ENCODE measurements at regions not wholly inside any gene's neighbourhood (a gene's known extent, or its start where the extent isn't known, plus 50 kb on each side); places are given as distances from the start of the nearest gene placed in this dataset.
"Not testable (repeated sequence)": the region's sequence is repeated elsewhere in the genome, so short reads cannot be mapped to it uniquely, and the experiment has no call there.

DNA sequence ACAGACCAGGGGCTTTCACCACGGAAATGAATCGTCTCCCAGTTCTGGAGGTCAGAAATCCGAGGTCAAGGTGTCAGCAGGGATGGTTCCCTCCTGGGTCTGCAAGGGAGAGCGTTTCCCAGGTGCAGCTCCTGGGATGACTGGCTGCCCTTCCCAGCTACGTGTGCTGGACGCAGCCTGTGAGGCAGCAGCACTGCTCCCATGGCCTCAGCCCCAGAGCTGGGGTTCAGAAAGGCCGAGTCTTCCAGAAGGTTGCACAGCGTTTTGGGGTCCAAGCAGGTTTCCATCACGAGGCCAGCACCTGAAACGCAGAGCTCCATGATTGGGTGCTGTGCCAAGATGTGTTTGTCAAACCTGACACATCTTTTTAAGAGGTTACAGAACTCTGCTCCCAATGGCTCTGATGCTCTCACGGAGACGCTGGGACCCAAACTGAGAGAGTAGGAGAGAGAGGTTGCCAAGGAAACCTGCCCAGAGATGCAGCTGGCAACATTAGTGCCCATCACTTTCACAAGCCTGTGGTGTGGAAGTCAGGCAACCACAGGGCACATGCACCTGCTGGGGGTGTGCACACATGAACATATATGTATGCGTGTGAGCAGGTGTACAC, 65.8 kb upstream of the LRPAP1 start:
- WGBS, 2 experiments (ENCODE audit: insufficient coverage in 2 of 2): 76 to 95% methylated on average over 4 to 5 of the region's 13 CpGs

DNA sequence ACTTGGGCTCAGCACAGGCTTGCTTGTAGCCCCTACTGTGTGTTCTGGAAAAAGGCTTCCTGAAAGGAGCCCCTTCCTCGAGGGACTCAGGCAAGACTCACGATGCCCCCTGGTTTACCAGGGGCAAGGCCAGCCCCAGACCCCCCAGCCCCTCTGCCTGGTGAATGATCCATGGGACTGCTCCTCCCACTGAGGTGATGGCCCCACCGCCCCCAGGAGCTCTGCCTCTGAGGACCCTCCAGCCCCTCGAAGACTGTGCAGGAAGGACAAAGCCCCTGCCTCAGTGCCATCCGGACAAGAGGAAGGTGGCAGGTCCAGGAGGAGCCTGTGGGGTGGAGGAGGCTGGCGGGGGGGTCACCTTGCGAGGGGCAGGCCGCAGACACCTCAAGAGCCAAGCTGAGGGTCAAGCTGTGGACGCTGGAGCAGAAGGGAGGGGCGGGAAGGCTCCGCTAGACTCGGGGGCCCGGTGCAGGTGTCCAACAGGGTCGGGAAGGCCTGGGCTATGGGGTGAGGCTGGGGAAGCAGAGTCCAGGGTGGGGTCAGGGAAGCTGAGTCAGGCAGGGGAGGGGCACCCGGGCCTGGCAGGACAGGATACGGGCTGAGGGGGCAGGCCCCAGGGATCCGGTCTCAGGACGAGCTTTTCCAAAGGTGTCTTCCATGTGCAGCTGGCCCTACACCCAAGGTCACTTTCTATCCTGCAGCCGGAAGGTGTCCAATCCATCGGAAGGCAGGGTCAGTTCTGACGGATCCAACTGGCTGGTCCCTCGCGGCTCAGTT, 64.9 kb upstream of the LRPAP1 start:
- 90% methylated on average over 18 to 22 of the region's 23 CpGs for WGBS, 2 experiments (ENCODE audit: insufficient coverage in 2 of 2)
- not testable (repeated sequence) for H3K27ac ChIP-seq (ENCODE audit: low read depth, low read length, severe bottlenecking); H3K4me3 ChIP-seq (ENCODE audit: extremely low read depth, insufficient read depth, low read length, poor library complexity, severe bottlenecking); H3K36me3 ChIP-seq (ENCODE audit: control insufficient read depth, insufficient read depth, low read length); H3K9me3 ChIP-seq (ENCODE audit: control insufficient read depth, low read length); H3K4me1 ChIP-seq (ENCODE audit: control insufficient read depth, insufficient read depth, low read length, poor library complexity, severe bottlenecking)

More for the DNA sequence above, 65.8 kb upstream of the LRPAP1 start:
- not testable (repeated sequence) for H3K36me3 ChIP-seq (ENCODE audit: control insufficient read depth, insufficient read depth, low read length); H3K4me1 ChIP-seq (ENCODE audit: control insufficient read depth, insufficient read depth, low read length, poor library complexity, severe bottlenecking); H3K4me3 ChIP-seq (ENCODE audit: extremely low read depth, insufficient read depth, low read length, poor library complexity, severe bottlenecking); H3K9me3 ChIP-seq (ENCODE audit: control insufficient read depth, low read length); H3K27ac ChIP-seq (ENCODE audit: low read depth, low read length, severe bottlenecking)

DNA sequence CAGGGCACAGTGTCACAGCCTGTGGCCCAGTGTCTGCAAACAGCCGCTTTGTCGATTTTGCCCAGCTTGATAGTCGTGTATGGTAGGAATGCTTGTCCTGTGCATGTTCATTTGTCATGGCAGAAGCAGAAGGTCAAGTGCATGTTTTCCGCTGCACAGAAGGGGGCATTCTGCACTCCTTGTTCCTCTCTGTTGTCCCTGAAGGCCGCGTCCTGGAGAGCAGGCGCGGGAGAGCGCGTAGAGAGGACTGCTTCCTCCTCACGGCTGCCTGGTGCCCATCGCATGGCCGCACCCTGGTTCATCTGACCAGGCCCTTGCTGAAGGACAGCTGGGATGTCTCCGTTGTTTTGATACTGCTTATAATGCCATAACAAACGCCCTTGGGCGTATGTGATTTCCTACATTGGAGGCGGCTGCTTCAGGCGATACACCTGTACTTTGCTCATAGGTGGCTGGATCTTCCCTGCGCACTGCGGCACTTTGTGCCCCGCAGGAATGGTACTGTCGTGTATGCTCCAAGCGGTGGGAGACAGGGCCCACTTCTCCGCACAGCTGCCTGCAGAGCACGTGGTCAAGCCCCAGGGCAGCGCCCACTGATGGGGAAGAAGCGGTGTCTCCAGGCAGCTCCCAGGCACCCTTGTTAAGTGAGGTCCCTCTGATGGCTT, 63.5 kb upstream of the LRPAP1 start:
- H3K27ac ChIP-seq (ENCODE audit: low read depth, low read length, severe bottlenecking); H3K9me3 ChIP-seq (ENCODE audit: control insufficient read depth, low read length); H3K36me3 ChIP-seq (ENCODE audit: control insufficient read depth, insufficient read depth, low read length); H3K4me1 ChIP-seq (ENCODE audit: control insufficient read depth, insufficient read depth, low read length, poor library complexity, severe bottlenecking); H3K4me3 ChIP-seq (ENCODE audit: extremely low read depth, insufficient read depth, low read length, poor library complexity, severe bottlenecking): not testable (repeated sequence)
- 85 to 89% methylated on average over 10 to 20 of the region's 27 CpGs for WGBS, 2 experiments (ENCODE audit: insufficient coverage in 2 of 2)

DNA sequence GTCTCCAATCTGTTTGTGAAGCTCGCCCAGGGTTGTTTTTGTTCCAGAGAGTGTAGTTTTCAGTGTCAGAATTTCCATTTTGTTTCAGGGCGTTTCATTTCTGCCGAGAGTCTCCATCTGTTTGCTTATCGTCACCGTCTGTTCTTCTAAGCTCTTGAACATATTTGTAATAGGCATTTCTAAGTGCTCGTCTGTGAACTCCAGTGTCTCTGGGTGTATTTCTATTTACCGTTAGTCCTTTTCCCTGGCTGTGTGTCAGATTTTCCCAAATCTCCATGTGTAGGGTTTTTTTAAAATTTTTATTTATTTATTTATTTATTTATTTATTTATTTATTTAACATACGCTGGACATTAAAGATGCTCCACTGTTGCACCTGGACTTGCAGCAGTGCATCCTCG, 62.5 kb upstream of the LRPAP1 start:
- H3K4me1 ChIP-seq (ENCODE audit: control insufficient read depth, insufficient read depth, low read length, poor library complexity, severe bottlenecking); H3K27ac ChIP-seq (ENCODE audit: low read depth, low read length, severe bottlenecking); H3K4me3 ChIP-seq (ENCODE audit: extremely low read depth, insufficient read depth, low read length, poor library complexity, severe bottlenecking); H3K9me3 ChIP-seq (ENCODE audit: control insufficient read depth, low read length); H3K36me3 ChIP-seq (ENCODE audit: control insufficient read depth, insufficient read depth, low read length): not testable (repeated sequence)
- 81 to 95% methylated on average over 2 to 5 of the region's 9 CpGs for WGBS, 2 experiments (ENCODE audit: insufficient coverage in 2 of 2)

DNA sequence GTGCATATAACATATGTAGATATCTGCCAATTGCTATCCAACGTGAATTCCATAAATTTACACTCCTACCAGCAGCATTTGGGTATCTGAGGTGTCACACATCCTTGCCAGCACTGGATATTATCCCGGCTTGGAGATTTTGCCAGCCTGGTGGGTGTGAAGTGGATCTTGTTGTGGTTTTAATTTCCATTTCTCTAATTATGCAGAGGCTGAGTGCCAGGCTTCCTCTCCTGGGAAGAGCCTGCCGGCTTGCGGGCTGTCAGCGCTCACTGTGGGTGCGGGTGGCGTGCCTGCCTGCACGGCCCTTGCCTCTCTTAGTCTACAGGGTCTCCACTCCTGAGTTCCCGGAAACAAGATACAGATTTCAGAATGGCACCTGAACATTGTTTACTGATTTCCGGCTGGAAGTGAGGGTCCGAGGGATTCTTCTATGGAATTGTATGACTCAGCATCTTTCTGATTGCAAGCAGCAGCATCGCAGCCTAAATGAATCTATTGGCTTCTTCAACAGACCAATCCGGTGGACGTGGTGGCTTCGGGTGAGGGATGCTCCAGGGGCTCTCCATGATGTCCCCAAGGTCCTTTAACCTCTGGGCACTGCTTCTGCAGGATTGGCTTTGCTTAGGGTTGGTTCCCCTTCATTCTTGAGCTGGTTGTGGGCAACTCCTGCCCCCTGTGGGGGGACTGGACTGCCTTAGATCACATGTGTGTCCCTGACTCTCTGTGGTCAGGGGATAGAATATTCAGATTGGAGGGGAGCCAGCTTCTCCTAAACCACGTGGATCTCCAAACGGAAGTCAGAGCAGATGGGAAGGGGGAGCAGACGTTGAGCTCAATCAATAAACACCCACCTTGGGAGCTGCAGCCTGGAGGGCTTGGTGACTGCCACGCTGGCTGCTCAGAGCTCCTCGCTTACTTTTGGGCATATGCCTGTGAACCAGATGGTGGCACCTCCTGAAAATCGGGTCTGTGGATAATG, 58.0 kb upstream of the LRPAP1 start:
- not testable (repeated sequence) for H3K36me3 ChIP-seq (ENCODE audit: control insufficient read depth, insufficient read depth, low read length); H3K27ac ChIP-seq (ENCODE audit: low read depth, low read length, severe bottlenecking); H3K4me1 ChIP-seq (ENCODE audit: control insufficient read depth, insufficient read depth, low read length, poor library complexity, severe bottlenecking); H3K4me3 ChIP-seq (ENCODE audit: extremely low read depth, insufficient read depth, low read length, poor library complexity, severe bottlenecking); H3K9me3 ChIP-seq (ENCODE audit: control insufficient read depth, low read length)
- 85 to 86% methylated on average over 12 to 14 of the region's 21 CpGs for WGBS, 2 experiments (ENCODE audit: insufficient coverage in 2 of 2)

DNA sequence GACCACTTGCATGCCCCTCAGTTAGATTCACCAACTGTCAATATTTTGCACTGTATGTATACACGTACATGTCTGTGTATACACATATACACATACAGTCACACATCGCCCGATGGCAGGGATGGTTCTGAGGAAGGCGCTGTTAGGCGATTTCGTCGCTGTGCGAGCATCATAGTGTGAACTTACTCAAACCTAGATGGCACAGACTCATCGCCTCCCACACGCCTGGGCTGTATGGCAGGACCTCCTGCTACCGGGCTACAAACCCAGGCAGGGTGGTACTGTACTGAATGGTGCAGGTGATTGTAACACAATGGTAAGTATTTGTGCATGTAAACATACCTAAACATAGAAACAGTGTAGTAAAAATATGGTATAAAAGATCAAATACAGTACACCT, 57.2 kb upstream of the LRPAP1 start:
- not testable (repeated sequence) for H3K9me3 ChIP-seq (ENCODE audit: control insufficient read depth, low read length); H3K4me1 ChIP-seq (ENCODE audit: control insufficient read depth, insufficient read depth, low read length, poor library complexity, severe bottlenecking); H3K4me3 ChIP-seq (ENCODE audit: extremely low read depth, insufficient read depth, low read length, poor library complexity, severe bottlenecking); H3K36me3 ChIP-seq (ENCODE audit: control insufficient read depth, insufficient read depth, low read length); H3K27ac ChIP-seq (ENCODE audit: low read depth, low read length, severe bottlenecking)
- 96 to 100% methylated on average over 5 to 7 of the region's 11 CpGs for WGBS, 2 experiments (ENCODE audit: insufficient coverage in 2 of 2)

DNA sequence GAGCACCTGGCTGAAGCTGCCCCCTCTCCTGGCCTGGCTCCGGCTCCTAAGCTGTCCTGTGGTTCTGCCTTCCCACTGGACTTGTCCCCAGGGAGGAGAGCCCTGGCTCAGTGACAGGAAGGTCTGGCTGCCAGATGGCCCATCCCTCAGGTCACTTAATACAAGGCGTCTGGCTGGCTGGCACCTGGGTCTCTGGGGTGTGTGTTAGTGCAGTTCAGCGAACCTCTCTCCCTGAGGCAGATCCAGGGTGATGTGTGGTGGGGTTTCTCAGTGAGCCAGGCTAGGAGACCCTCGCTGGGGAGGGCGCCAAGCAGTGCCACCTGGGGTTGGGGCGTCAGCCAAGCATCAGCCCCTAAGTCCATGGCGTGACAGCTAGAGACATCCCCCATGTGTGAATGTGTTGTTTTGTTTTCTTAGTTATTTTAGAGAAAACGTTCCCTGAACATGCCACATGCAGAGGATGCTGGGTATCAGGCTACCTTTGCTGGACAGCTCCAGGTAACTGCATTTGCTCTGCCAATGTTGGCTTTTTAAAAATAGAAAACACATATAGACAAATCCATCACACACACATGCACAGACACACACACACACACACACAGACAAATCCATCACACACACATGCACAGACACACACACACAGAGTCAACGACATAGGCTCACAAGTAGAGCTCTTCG, 56.4 kb upstream of the LRPAP1 start:
- not testable (repeated sequence) for H3K4me3 ChIP-seq (ENCODE audit: extremely low read depth, insufficient read depth, low read length, poor library complexity, severe bottlenecking); H3K4me1 ChIP-seq (ENCODE audit: control insufficient read depth, insufficient read depth, low read length, poor library complexity, severe bottlenecking); H3K36me3 ChIP-seq (ENCODE audit: control insufficient read depth, insufficient read depth, low read length); H3K27ac ChIP-seq (ENCODE audit: low read depth, low read length, severe bottlenecking); H3K9me3 ChIP-seq (ENCODE audit: control insufficient read depth, low read length)
- 88 to 95% methylated on average over 5 to 7 of the region's 10 CpGs for WGBS, 2 experiments (ENCODE audit: insufficient coverage in 2 of 2)

DNA sequence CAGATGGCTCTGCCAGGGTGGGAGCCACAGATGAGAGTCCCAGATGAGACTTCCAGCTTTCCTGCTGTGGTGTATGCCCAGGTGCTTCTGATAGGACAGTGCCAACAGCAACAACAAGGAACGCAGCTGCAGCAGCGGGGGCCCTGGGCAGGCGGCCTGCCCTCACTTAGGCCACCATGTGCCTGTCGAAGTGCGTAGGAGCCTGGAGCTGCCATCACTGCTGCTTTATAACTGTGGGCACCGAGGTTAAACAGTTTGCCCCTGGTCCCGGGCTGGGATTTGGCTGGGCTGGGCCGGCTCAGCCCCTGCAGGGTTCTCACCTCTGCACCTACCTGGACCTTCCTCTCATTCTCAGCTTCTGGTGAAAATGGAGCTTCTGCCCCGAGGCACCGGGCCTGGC, 54.4 kb upstream of the LRPAP1 start:
- not testable (repeated sequence) for H3K27ac ChIP-seq (ENCODE audit: low read depth, low read length, severe bottlenecking); H3K4me1 ChIP-seq (ENCODE audit: control insufficient read depth, insufficient read depth, low read length, poor library complexity, severe bottlenecking); H3K4me3 ChIP-seq (ENCODE audit: extremely low read depth, insufficient read depth, low read length, poor library complexity, severe bottlenecking); H3K9me3 ChIP-seq (ENCODE audit: control insufficient read depth, low read length); H3K36me3 ChIP-seq (ENCODE audit: control insufficient read depth, insufficient read depth, low read length)
- 89 to 94% methylated on average over 9 to 10 of the region's 10 CpGs for WGBS, 2 experiments (ENCODE audit: insufficient coverage in 2 of 2)

DNA sequence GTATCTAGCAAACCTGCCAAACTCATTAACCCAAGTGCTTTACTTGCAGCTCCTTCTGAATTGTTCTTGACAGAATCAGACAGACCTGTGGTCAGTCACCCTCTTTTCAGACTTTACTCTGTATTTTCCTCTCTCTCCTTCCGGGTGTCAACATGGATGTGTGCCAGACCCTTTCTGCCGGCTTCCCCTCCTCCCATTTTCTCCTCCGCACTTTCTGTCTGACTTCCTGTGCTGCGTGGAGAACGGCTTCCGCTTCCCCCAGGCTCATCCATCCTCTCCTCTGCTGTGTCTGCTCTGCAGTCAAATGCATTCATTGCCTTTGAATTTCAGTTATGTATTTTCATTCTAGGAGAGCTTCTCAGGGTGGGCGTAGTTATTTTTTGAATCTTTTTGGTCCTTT, 53.3 kb upstream of the LRPAP1 start:
- not testable (repeated sequence) for H3K27ac ChIP-seq (ENCODE audit: low read depth, low read length, severe bottlenecking); H3K4me3 ChIP-seq (ENCODE audit: extremely low read depth, insufficient read depth, low read length, poor library complexity, severe bottlenecking); H3K36me3 ChIP-seq (ENCODE audit: control insufficient read depth, insufficient read depth, low read length); H3K9me3 ChIP-seq (ENCODE audit: control insufficient read depth, low read length); H3K4me1 ChIP-seq (ENCODE audit: control insufficient read depth, insufficient read depth, low read length, poor library complexity, severe bottlenecking)
- WGBS, 2 experiments (ENCODE audit: insufficient coverage in 2 of 2): 75 to 82% methylated on average over 2 to 4 of the region's 7 CpGs

DNA sequence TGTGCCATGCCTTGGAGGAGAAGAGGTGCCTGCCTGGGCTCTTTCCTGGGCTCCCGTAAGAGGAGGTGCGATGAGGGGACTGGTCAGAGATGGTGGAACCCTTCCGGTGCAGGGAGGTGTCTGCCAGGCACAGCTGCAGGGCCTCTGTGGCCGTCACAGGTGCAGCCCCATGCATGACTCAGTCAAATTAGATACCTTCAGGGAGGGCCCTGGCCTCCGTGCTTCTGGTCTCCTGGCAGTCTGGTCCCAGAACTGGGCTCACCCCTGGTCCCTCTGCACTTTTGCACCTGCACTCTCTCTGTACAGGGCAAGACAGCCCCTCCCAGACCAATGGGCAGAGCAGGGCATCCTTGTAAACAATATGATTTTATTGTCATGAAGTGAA, 49.9 kb upstream of the LRPAP1 start:
- no peaks in the 10 kb centered on the region for H3K36me3 ChIP-seq (ENCODE audit: control insufficient read depth, insufficient read depth, low read length)
- H3K27ac ChIP-seq (ENCODE audit: low read depth, low read length, severe bottlenecking): no peak overlapping the region
- no peak overlapping the region for H3K4me3 ChIP-seq (ENCODE audit: extremely low read depth, insufficient read depth, low read length, poor library complexity, severe bottlenecking)
- WGBS, 2 experiments (ENCODE audit: insufficient coverage in 2 of 2): 78 to 89% methylated on average over 3 of the region's 5 CpGs
- no peaks in the 10 kb centered on the region for H3K9me3 ChIP-seq (ENCODE audit: control insufficient read depth, low read length)
- no peaks in the 10 kb centered on the region for H3K4me1 ChIP-seq (ENCODE audit: control insufficient read depth, insufficient read depth, low read length, poor library complexity, severe bottlenecking)

Data from mesodermal cell (in vitro differentiated cells).